ENCODE measurements at regions not wholly inside any gene's neighbourhood (a gene's known extent, or its start where the extent isn't known, plus 50 kb on each side); places are given as distances from the start of the nearest gene placed in this dataset.

DNA sequence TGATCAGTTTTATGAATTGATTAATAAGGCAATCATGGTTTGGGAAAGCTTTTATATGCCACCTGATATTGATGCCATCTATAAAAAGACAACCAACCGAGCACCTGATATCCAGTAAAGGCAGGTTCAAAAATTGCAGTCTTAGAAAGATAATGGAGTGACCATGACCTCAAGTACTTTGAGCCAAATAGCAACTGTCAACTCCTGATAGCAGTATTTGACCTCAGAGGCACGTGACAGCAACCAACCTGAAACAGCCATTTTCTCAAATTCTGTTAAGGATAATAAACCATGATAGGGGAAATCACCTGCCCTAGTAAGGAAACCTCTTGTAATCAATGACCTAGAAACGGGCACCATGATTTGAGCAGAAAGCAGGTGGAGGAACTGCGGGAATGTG lies 77.1 kb upstream of the NFE2L3 start:
- TF ChIP-seq, protein P1, sequence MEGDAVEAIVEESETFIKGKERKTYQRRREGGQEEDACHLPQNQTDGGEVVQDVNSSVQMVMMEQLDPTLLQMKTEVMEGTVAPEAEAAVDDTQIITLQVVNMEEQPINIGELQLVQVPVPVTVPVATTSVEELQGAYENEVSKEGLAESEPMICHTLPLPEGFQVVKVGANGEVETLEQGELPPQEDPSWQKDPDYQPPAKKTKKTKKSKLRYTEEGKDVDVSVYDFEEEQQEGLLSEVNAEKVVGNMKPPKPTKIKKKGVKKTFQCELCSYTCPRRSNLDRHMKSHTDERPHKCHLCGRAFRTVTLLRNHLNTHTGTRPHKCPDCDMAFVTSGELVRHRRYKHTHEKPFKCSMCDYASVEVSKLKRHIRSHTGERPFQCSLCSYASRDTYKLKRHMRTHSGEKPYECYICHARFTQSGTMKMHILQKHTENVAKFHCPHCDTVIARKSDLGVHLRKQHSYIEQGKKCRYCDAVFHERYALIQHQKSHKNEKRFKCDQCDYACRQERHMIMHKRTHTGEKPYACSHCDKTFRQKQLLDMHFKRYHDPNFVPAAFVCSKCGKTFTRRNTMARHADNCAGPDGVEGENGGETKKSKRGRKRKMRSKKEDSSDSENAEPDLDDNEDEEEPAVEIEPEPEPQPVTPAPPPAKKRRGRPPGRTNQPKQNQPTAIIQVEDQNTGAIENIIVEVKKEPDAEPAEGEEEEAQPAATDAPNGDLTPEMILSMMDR (conservative IDR thresholded peaks at IDR 0.05 in 1 of 2, IDR thresholded peaks at IDR 0.05 in 1 of 2; ENCODE audit: low read depth in 1 of 2, low read length in 2 of 2): no peak
- no peak for TF ChIP-seq EZH2 (IDR thresholded peaks at IDR 0.05; ENCODE audit: low read length, missing control alignments)
- H3K9ac ChIP-seq (ENCODE audit: insufficient read depth, low read length): no peak overlapping the region
- H3K4me2 ChIP-seq (ENCODE audit: extremely low read depth, insufficient read depth, low read length): no peak overlapping the region
- H4K20me1 ChIP-seq (ENCODE audit: control insufficient read depth, extremely low read depth, insufficient read depth, low read length): no peaks in the 10 kb centered on the region
- DNase-seq (ENCODE audit: low read depth in 2 of 2): no peak
- no peaks in the 10 kb centered on the region for H3K4me1 ChIP-seq (ENCODE audit: control insufficient read depth, extremely low read depth, insufficient read depth, low read length)
- no peak overlapping the region for H3K4me3 ChIP-seq (replicated peaks in 1 of 4; ENCODE audit: control extremely low read depth in 1 of 4, insufficient read depth in 1 of 4, low read depth in 3 of 4, low read length in 4 of 4)
- no peak overlapping the region for H2AFZ ChIP-seq (ENCODE audit: low read length)
- H3K36me3 ChIP-seq (ENCODE audit: control insufficient read depth, insufficient read depth, low read length): no peaks in the 10 kb centered on the region
- peaks cover 7% of the 10 kb centered on the region for H3K27me3 ChIP-seq (ENCODE audit: control insufficient read depth, insufficient read depth, low read length)
- no peak overlapping the region for H3K27ac ChIP-seq (ENCODE audit: insufficient read depth, low read length)
- H3K9me3 ChIP-seq (ENCODE audit: control insufficient read depth, insufficient read depth, low read depth, low read length): no peaks in the 10 kb centered on the region
- no peaks in the 10 kb centered on the region for H3K79me2 ChIP-seq (ENCODE audit: control insufficient read depth, insufficient read depth, low read length)

- no peak overlapping the region for H3K27ac ChIP-seq (ENCODE audit: insufficient read depth, low read length)
- TF ChIP-seq EZH2 (IDR thresholded peaks at IDR 0.05; ENCODE audit: low read length, missing control alignments): no peak
- TF ChIP-seq, protein P1 (conservative IDR thresholded peaks at IDR 0.05 in 1 of 2, IDR thresholded peaks at IDR 0.05 in 1 of 2; ENCODE audit: low read depth in 1 of 2, low read length in 2 of 2): no peak
- H3K9ac ChIP-seq (ENCODE audit: insufficient read depth, low read length): no peak overlapping the region
- H3K4me2 ChIP-seq (ENCODE audit: extremely low read depth, insufficient read depth, low read length): no peak overlapping the region
- no peaks in the 10 kb centered on the region for H3K4me1 ChIP-seq (ENCODE audit: control insufficient read depth, extremely low read depth, insufficient read depth, low read length)
- no peak overlapping the region for H2AFZ ChIP-seq (ENCODE audit: low read length)
- peaks cover 7% of the 10 kb centered on the region for H3K27me3 ChIP-seq (ENCODE audit: control insufficient read depth, insufficient read depth, low read length)
- H3K4me3 ChIP-seq (replicated peaks in 1 of 4; ENCODE audit: control extremely low read depth in 1 of 4, insufficient read depth in 1 of 4, low read depth in 3 of 4, low read length in 4 of 4): no peak overlapping the region
- H4K20me1 ChIP-seq (ENCODE audit: control insufficient read depth, extremely low read depth, insufficient read depth, low read length): no peaks in the 10 kb centered on the region
- H3K79me2 ChIP-seq (ENCODE audit: control insufficient read depth, insufficient read depth, low read length): no peaks in the 10 kb centered on the region
- H3K9me3 ChIP-seq (ENCODE audit: control insufficient read depth, insufficient read depth, low read depth, low read length): no peaks in the 10 kb centered on the region
- H3K36me3 ChIP-seq (ENCODE audit: control insufficient read depth, insufficient read depth, low read length): no peaks in the 10 kb centered on the region
- DNase-seq (ENCODE audit: low read depth in 2 of 2): no peak
Observed at GRCh38 chr7:26076691-26077090, 75.3 kb upstream of the NFE2L3 start.

- Histone ChIP-seq H3K4me1 (ENCODE audit: control insufficient read depth, extremely low read depth, insufficient read depth, low read length) (no peaks in the 10 kb centered on the region), H3K9me3 (ENCODE audit: control insufficient read depth, insufficient read depth, low read depth, low read length) (no peaks in the 10 kb centered on the region), H3K4me3 (replicated peaks in 1 of 4; ENCODE audit: control extremely low read depth in 1 of 4, insufficient read depth in 1 of 4, low read depth in 3 of 4, low read length in 4 of 4) (no peak overlapping the region), H2AFZ (ENCODE audit: low read length) (no peak overlapping the region), H3K27me3 (ENCODE audit: control insufficient read depth, insufficient read depth, low read length) (peaks cover 7% of the 10 kb centered on the region), H3K9ac (ENCODE audit: insufficient read depth, low read length) (no peak overlapping the region), H3K27ac (ENCODE audit: insufficient read depth, low read length) (no peak overlapping the region), H3K4me2 (ENCODE audit: extremely low read depth, insufficient read depth, low read length) (no peak overlapping the region), H4K20me1 (ENCODE audit: control insufficient read depth, extremely low read depth, insufficient read depth, low read length) (no peaks in the 10 kb centered on the region), H3K36me3 (ENCODE audit: control insufficient read depth, insufficient read depth, low read length) (no peaks in the 10 kb centered on the region), H3K79me2 (ENCODE audit: control insufficient read depth, insufficient read depth, low read length) (no peaks in the 10 kb centered on the region)
- TF ChIP-seq, protein P1 (conservative IDR thresholded peaks at IDR 0.05 in 1 of 2, IDR thresholded peaks at IDR 0.05 in 1 of 2; ENCODE audit: low read depth in 1 of 2, low read length in 2 of 2): peak in 1 of 2 donors; percentile 30
- peak; percentile 26 for TF ChIP-seq EZH2 (IDR thresholded peaks at IDR 0.05; ENCODE audit: low read length, missing control alignments)
- DNase-seq (ENCODE audit: low read depth in 2 of 2): peak; percentile 18 to 20
Observed at GRCh38 chr7:26078437-26079336, 73.3 kb upstream of the NFE2L3 start.
